NCI-H2029 treated with DMSO at 0.1 percent for 48 hours (cell line): ENCODE measurements at regions not wholly inside any gene's neighbourhood (a gene's known extent, or its start where the extent isn't known, plus 50 kb on each side); places are given as distances from the start of the nearest gene placed in this dataset.
"Not testable (repeated sequence)": the region's sequence is repeated elsewhere in the genome, so short reads cannot be mapped to it uniquely, and the experiment has no call there.

Experiments
- DNase-seq: peaks from one replicate; lab custom pipeline; 2025; lab: John Stamatoyannopoulos, UW

DNA sequence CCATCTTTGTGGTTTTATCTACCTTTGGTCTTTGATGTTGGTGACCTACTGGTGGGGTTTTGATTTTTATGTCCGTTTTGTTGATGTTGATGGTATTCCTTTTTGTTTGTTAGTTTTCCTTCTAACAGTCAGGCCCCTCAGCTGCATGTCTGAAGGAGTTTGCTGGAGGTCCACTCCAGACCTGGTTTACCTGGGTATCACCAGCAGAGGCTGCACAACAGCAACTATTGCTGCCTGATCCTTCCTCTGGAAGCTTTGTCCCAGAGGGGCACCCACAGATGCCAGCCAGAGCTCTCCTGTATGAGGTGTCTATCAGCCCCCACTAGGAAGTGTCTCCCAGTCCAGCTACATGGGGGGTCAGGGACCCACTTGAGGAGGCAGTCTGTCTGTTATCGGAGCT is 199.3 kb upstream of the WDFY3 start:
- no peak for DNase-seq

DNA sequence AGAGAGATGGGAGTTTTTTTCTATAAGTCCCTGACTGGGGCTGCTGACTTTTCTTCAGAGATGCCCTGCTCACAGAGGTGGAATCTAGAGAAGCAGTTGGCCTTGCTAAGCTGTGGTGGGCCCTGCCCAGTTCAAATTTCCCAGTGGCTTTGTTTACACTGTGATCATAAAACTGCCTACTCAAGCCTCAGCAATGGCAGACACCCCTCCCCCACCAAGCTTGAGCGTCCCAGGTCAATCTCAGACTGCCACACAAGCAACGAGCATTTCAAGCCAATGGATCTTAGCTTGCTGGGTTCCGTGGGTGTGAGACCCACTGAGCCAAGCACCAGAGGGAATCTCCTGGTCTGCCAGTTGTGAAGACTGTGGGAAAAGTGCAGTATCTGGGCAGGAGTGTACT is 199.8 kb upstream of the WDFY3 start:
- DNase-seq, result peak; percentile 5

DNA sequence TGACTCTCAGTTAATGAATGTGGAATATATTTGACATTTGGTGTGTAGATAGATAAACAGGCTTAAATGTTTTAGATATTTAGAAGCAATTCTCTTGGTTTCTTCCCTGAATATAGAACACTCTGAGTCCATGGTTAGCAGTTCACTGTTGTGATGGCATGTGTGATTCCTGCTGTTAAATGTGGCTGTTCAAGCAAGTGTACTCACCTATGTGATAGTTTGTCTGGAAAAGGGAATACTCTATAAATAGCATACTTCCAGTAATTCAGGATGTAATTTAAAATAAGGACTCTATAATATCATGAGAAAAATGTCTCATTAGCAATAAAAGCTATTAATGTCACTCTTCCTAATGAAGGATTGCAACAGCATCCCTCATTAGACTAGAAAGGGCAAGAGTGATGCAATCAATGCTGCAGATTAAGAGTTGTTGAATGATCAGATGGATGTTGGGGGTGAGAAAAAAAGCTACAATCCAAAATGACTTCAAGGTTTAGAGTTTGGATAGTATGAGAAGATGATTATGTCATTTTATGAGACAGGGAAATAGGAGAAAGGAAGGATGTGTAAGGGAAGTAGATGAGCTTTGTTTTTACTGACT is 201.8 kb upstream of the WDFY3 start:
- no peak for DNase-seq

DNA sequence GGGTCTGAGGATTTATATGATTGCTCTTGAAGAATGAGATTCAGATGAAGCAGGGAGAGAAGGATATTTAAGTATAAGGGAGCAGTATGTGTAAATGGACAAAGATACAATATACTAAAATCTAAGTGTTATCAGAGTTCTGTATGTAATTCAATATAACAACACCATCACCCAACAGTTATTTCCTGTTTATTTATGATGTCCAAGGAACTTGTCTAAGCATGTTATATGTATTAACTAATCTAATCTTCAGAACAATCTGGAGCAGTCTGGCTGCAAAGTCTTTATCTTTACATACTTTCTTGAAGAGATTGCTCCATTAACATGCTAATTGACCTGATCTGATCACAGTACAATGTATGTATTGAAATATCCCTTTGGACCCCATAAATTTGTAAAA is 203.8 kb upstream of the WDFY3 start:
- DNase-seq, result no peak

DNA sequence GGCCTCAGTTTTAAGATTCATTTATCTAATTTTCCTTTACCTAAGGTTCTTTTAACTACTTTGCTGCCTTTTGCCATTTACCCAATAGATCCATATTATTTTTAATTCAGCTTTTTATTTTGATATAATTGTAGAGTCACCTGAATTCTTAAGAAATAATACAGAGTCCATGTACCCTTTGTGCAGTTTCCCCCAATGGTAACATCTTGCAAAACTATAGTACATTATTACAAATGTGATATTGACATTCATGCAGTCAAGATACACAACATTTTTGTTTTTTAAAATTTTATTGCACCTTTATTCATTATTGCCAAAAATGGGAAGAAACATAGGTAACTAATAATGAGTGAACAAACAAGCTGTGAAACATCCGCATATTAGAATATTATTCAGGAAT is 208.7 kb upstream of the WDFY3 start:
- DNase-seq, result no peak

DNA sequence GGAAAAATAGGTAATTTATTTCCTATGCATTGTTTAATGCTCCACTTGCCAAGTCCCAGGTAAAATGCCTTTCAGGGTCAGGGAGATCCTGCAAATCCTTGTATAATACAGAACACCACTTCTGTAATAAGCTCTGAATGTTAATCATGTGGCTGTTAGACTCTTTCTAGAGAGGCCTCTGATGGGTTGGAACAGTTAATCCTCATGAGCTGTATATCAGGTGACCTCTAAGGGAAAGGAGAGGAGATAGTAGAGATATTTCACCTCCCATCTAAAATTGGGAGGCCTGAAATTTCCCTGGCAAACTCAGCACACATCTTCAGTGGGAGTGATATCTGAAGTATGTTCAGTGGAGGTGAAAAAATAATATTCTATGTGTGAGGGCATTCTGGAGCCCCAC is 210.6 kb upstream of the WDFY3 start:
- DNase-seq, result no peak

DNA sequence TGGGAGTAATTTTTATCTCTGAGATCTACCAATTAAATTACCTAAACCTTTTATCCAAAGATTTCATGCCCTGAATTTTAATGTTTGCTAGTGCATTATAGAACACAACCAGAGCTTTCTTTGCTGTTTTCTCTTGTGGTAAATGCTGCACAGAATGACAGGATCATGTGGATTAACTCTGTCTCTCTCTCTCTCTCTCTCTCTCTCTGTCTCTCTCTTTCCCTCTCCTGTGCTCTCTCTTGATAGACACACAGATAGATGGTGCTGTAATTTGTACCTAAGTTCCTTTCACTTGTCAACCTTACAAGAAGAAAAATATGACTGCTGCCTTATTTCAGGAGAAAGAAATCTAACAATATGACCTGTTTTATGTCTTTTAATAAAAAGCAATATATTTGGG is 211.2 kb upstream of the WDFY3 start:
- no peak for DNase-seq

DNA sequence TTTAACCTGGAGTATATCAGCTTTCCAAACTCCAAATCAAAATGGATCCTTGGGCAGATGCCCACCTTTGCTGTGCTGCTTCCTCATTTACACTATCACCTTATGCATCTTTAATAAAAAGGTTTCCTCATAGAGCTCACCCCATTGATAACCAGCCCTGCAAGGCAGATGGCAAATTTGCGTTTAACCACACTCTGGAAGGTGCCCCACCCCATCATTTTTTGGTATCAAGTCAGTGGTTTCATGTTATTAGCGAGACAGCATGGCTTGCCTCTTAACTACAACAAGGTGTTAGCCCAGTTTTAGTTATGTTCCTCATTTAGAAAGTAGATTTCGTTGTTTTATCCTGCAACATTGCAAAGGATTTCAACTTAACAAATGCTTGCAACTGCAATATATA is 214.0 kb upstream of the WDFY3 start:
- DNase-seq, result no peak

DNA sequence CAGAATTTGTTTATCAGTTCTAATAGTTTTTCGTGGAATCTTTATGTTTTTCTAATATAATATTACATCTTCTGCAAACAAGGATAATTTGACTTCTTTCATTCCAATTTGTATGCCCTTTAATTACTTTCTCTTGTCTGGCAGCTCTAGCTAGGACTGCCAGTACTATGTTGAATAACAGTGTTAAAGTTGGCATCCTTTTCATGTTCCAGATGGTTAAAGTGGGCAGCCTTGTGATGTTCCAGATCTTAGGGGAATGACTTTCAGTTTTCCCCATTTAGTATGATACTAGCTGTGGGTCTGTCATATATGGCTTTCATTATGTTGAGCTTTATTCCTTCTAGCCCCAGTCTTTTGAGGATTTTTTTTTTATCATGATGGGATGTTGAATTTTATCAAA is 220.6 kb upstream of the WDFY3 start:
- no peak for DNase-seq

DNA sequence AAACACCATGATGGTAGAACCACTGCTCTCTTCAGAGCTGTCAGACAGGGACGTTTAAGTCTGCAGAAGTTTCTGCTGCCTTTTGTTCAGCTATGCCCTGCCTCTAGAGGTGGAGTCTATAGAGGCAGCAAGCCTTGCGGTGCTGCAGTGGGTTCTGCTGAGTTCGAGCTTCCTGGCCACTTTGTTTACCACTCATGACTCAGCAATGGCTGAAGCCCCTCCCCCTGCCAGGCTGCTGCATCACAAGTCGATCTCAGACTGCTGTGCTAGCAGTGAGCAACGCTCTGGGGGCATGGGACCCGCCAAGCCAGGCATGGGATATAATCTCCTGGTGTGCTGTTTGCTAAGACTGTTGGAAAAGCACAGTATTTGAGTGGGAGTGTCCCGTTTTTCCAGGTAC is 229.5 kb upstream of the WDFY3 start:
- not testable (repeated sequence) for DNase-seq

DNA sequence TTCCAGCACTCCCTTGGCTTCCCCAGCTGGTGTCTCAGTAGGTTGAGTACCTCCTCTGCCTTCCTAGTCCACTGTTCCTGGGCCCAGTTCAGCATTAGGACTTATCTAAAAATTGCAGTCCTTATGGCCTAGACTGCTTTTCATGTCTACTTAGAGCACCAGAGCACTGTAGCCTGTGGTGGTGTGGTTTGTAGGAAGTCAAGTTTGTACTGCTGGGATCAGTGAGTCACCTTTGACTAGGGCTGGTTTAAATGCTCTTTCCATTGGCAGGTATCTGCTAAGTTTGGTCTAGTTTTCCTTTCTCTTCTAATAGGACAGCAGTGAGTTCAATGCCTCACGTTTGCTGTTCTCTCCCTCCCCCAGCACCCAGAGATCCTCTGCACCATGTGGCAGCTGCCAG is 233.6 kb upstream of the WDFY3 start:
- no peak for DNase-seq

DNA sequence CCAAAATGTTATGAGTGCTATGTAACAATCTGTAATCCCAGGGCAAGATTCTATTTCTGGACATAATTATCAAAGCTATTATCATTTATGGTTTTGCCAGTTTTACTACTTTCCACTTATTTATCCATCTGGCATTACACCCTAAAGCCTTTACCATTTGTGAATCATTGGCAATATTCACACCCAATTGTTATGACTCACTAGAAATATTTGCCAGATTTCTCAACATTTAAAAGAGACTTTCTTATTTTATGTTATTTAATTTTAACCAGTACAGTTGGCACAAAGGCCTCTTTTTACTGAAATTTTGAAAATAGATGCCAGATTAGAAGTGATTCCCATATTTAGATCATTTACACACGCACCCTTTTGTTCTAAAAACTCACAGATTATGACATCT is 242.7 kb upstream of the WDFY3 start:
- no peak for DNase-seq

DNA sequence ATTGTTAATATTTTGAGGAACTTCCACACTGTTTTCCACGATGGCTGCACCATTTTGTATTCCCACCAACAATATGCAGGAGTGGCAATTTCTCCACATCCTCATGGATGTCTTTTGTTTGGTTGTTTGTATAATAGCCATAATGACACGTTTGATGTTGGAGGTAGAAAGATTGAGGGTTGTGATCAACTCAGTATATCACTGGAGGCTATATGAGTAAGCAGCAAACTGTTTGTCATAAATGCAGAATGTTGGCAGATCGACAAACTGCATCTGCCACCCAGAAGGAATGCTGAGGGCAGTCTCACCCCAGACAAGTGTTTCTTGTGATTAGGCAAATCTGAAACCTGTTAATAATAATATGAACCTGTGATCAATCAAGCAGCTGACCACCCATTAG is 243.9 kb upstream of the WDFY3 start:
- DNase-seq, result no peak

DNA sequence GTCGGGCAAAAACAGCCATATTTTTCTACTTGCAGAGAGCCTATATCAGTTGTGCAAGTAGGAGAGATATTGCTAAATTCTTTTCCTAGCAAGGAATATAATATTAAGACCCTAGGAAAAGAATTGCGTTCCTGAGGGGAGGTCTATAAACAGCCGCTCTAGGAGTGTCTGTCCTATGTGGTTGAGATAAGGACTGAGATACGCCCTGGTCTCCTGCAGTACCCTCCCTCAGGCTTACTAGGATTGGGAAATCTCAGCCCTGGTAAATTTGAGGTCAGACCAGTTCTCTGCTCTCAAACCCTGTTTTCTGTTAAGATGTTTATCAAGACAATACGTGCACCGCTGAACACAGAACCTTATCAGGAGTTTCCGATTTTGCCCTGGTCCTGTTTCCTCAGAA is 250.1 kb upstream of the WDFY3 start:
- DNase-seq, result not testable (repeated sequence)

DNA sequence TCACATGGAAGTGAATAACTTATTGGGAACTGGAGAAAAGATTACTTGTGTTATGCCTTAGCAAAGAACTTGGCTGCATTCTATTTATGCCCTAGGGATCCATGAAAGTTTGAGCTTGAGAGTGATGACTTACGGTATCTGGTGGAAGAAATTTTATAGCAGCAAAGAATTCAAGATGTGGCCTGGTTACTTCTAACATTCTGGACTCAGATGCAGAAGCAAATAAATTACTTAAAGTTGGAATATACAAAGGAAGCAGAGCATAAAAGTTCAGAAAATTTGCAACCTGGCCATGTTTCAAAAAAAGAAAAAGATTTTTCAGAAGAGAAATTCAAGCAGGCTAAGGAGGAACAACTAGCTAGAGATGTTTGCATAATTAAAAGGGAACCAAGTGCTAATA is 252.3 kb upstream of the WDFY3 start:
- DNase-seq, result no peak

DNA sequence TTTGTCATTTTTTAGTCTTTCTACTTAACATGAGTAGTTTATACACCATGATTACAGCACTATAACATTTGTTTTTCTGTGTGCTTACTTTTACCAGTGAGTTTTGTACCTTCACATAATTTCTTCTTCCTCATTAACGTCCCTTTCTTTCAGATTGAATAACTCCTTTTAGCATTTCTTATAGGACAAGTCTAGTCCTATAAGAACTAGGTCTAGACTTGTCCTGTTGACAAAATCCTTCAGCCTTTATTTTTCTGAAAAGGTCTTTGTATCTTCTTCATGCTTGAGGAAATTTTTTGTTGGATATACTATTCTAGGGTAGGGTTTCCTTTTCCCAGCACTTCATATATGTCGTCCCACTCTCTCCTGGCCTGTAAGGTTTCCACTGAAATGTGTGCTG is 253.3 kb upstream of the ARHGAP24 start:
- no peak for DNase-seq

DNA sequence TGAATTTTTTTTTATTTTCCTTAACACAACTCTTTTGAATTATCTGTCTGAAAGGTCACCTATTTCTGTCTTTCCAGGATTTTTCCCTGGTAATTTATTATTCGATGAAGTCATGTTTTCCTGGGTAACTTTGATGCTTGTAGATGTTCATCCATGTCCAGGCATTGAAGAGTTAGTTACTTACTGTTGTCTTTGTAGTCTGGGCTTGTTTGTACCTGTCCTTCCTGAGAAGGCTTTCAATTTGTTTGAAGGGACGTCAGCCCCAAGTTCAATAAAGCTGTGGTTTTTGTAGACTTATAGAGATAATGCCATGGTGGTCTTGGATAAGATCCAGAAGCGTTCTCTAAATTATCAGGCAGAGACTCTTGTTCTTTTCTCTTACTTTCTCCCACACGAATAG is 252.4 kb upstream of the ARHGAP24 start:
- no peak for DNase-seq

DNA sequence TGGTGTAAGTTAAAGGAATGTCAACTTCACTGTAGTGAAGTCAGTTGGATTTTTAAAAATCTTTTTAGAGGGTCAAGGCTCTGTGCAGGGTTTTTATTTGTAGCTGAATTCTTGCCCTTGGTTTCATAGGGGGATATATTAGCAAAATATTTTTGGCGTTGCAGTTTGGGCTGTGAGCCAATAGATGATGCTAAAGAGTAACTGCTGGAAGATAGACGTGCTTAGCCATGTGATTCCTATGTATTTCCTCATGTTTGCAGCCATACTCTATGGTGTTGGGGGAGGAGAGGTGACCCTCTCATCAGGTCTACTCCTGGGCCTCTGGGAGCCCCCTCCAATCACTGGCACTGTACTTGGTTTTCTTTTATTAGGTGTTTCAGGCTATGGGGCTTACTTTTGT is 246.7 kb upstream of the ARHGAP24 start:
- DNase-seq, result no peak

DNA sequence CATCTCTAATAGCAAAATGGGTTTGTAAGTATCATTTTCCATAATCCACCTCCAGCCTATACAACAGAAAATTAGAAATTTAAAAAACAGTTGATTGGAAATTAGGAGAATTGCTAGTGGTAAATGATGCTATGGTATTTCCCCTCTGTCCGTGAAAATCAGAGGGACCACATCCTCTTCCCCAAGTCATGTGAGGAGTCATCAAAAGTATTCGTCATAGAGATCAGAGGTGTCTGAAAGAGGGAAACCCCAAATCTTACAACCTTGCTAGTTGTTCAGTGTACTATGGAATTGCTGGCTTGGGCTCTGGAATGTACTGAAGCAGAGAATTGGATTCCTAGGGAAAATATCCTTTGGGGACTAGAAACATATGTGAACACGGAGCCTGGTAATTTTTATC is 241.4 kb upstream of the ARHGAP24 start:
- DNase-seq, result no peak

DNA sequence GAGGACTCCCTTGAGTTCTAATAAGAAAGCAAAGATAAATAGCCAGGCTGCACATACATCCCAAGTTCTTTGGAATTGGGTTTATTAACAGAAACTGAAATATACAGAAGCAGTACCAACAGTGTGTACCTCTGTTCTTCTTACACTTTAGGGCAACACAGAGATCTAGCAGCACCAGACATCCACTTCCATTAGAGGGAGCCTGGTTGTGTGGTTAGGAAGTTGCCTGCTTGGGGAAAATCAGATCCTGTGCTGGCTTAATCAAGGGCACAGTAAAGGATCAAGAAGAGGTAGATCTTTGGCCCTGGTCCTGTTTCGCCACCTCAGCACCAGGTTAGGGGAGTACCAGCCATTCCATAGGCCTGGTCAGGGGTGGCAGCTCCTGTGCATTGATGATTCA is 231.1 kb upstream of the ARHGAP24 start:
- no peak for DNase-seq

DNA sequence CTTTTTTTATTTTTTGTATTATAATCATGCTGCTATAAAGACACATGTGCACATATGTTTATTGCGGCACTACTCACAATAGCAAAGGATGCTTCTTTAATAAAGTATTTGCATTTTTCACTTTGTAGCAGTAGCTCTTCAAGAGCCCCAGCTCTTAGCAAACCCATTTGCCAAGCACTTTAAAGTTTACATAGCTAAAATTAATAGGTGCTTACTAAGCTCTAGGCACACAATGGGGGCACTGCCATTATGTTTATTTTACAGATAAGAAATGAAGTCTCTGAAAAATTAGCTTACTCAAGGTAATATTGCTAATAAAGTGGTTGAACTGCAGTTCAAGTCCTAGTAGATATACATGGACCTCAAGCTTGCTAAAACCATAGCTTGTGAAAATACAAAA is 230.3 kb upstream of the ARHGAP24 start:
- no peak for DNase-seq

DNA sequence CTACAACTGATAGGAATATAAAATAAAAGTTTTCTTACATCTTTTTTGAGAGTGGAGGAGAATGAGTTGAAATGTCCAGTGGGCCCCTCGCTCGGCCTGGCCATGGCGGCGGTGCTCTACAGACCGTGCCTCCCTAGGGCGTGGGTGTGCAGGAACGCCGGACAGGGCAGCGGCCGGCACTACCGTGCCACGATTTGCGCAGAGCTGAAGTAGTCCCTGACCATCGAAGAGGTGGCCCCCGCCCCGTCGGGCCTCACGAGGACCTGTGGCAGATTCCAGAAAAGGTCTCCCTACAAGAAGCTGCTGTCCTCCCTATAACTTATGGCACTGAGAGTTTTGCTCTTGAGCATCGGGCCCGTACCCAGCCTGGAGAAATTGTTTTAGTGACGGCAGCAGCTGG is 228.9 kb upstream of the ARHGAP24 start:
- DNase-seq, result no peak

DNA sequence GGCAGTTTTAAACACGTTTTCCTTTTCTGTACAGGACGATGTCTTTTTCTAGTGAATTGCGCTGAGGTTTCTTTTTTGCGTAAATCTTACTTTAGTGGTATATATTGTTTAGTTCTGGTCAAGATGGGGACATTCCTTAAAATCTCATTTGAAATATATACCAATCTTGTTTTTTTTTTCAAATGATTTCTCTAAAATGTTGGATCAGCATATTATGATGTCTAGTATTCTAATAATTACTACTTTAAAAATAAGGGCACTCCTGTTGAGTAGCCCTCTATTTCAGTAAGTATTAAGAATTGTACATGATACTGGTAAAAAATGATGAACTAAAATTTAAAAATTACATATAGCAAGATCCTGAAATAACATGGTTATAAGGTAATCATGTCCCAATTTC is 224.1 kb upstream of the ARHGAP24 start:
- DNase-seq, result no peak

DNA sequence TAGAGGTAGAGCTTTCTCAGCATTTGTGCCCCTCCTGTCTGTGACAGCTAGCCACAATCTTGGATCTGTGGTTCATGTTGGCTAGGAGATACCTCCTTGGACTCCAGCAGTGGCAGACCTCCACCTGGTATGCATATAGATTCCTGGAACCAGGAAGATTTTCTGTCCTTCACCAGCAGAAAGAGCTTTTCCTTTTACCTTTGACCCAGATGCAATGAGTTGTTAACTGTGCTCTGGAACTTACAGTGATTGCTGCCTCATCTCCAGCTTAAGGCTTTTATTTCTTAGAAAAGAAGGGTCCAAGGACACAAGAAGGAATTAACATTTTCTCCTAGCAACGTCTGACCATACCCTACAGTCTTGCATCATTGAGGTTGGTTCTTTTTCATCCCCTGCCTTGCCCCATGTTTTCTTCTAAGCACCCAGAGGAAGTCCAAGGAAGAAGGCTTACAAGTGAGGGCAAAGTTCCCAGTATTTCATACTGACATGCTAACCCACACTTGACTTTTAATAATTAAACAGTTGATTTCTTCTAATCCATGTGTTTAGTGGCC is 217.1 kb upstream of the ARHGAP24 start:
- DNase-seq, result no peak

DNA sequence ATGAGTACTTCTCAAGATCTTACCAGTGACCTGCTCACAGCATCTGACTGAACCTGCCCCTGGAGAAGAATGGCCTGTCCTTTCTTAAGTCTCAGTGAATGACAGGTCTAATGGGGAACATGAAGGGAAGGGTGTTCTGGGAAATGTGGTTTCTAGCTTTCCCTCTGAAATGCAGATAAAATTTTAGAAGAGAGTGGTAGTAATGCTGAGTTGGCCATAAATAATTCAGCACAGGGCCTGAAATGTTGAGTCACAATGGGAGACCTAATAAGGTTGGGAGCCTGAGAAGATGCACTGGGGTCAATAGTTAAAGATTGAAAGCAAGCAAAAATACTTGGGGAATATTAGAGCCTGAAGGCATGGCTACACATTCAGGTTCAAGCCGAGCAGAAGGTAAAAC is 214.9 kb upstream of the ARHGAP24 start:
- no peak for DNase-seq
